22Rv1 (cell line): ENCODE measurements at regions not wholly inside any gene's neighbourhood (a gene's known extent, or its start where the extent isn't known, plus 50 kb on each side); places are given as distances from the start of the nearest gene placed in this dataset.

Experiments
- ZFX ChIP-seq: fragments of 450-650 bp; IDR thresholded peaks from 2 replicates; pipeline ENCODE4 v1.6.1; 2017; ENCODE audit warnings: antibody characterized with exemption, borderline replicate concordance
- TF ChIP-seq, protein P1 (sequence below): fragments of 450-650 bp; IDR thresholded peaks from 2 replicates; pipeline ENCODE4 v1.5.1; 2017; ENCODE audit warnings: mild to moderate bottlenecking

DNA sequence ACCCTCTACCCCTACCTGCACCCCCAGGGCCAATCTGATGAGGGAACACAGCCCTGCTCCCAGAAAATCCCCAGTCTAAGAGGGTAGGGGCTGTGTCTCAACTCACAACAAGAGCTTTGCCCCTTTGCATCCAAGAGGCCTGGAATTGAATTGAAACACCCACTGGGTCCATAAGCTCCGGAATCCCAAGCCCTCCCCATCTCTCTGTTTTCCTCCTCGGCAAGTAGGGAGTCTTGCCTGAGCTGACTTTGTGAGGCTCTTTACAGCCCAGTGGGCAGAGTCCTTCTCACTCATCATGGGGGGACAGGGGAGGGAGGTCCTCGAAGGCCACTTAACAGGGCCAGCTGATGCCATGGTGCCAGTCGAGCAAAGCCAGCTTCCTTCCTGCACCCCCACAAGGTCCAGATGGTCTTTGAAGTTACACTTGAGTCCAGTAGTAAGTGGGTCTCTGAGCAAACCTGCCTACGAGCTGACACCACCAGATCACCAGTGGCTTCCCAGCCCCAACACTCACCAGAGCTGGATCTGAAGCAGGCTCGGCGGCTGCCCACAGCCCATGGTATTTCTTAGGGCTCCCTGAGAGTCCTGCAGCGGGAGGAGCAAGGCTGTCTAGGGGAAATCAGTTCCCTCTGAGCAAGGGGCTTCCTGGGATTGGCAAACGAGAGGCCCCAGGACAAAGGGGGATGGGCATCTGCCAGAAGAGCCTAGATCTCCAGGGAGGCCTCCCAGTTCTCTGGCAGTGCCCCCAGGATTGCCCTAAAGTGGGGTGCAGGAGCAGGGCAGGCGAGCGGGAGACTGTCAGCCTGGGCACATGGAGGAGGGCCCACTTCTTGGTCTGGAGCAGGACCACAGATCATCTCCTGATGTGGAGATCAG is 144.5 kb downstream of the VEGFA start:
- TF ChIP-seq, protein P1, sequence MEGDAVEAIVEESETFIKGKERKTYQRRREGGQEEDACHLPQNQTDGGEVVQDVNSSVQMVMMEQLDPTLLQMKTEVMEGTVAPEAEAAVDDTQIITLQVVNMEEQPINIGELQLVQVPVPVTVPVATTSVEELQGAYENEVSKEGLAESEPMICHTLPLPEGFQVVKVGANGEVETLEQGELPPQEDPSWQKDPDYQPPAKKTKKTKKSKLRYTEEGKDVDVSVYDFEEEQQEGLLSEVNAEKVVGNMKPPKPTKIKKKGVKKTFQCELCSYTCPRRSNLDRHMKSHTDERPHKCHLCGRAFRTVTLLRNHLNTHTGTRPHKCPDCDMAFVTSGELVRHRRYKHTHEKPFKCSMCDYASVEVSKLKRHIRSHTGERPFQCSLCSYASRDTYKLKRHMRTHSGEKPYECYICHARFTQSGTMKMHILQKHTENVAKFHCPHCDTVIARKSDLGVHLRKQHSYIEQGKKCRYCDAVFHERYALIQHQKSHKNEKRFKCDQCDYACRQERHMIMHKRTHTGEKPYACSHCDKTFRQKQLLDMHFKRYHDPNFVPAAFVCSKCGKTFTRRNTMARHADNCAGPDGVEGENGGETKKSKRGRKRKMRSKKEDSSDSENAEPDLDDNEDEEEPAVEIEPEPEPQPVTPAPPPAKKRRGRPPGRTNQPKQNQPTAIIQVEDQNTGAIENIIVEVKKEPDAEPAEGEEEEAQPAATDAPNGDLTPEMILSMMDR: no peak
- TF ChIP-seq ZFX: no peak
